ENCODE measurements at regions not wholly inside any gene's neighbourhood (a gene's known extent, or its start where the extent isn't known, plus 50 kb on each side); places are given as distances from the start of the nearest gene placed in this dataset.

DNA sequence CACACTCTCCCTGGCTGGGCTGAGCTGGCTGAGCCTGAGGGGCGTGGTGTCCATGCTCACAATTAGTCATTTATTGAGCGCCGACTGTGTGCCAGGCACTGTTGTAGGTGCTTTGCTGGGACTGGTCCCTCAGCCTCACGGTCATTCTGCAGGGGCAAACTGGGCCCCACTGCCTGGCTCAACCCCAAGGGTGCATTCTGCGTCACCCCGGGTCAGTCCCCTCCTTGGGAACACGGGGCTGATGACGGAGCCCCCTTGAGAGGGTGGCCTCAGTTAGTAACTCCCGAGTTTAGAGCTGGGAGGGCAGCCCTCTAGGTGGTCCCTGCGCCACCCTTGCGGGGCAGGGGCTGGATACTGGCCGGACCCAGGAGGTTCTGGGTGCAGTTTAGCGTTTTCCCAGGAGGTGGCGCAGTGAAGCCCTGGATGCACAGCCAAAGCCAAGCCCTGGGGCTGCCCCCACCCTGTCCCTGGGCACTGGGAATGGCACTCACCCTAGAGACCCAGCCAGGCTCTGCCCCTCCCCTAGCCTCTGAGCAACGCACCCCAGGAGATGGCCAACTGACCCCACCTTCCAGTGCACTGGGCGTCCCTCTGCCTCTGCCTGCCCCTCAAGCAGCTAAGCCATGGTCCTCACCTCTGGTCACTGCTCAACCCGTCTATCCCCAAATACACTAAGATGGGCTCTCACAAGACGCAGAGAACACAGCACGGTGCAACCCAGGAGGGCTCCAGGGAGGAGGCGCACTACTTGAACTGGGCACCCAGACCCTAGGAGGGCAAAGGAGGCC, 243.2 kb upstream of the GSE1 start:
- no peak for DNase-seq

DNA sequence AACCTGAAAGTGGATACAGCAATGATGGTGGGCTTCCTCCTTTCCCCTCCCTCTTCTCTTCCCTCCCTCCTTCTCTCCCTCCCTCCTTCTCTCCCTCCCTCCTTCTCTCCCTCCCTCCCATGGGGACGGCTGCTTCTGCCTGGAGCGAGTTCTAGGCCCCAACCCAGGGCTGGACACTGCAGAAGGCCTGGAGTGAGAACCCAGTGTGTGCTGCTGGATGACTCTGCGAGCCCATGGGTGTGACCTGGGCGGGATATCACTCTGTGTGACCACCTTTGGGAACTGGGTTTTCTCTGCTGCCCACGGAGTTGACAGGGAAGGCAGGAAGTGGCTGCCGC, 242.6 kb upstream of the GSE1 start:
- DNase-seq, result no peak

DNA sequence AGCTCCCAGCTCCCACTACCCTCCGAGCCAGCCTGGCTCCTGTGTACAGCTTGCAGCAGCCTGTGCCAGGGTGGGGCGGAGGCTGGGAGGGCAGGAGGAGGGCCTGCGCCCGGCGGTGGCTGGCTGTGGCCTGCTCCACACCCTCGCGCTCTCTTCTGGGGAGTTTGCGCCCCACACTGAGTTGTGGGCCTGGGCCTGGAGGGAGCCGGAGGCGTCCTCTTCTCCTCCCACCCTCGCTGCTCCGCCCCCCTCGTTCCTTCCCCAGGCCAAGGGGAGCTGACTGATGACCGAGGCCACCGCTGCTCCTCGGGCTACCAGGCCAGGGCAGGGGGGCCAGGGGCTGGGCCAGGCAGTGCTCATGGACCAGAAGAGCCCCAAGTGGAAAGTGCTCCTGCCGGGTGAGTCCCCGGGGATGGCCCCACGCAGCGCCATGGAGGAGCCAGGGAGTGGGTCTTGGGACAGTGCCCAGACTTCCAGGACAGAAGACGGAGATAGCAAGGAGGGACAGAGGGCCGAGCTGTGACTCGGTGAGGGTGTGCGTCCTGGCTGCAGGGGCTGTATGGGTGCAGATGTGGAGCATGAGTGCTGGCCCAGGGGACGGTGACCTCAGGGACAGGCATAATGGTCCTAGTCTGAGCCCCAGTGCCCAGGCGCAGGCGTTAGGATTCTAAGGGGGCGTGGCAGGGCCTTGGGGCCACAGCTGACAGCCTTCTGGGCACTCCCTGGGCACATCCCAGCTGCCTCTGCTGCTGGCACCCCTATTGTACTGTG, 242.1 kb upstream of the GSE1 start:
- no peak for DNase-seq

DNA sequence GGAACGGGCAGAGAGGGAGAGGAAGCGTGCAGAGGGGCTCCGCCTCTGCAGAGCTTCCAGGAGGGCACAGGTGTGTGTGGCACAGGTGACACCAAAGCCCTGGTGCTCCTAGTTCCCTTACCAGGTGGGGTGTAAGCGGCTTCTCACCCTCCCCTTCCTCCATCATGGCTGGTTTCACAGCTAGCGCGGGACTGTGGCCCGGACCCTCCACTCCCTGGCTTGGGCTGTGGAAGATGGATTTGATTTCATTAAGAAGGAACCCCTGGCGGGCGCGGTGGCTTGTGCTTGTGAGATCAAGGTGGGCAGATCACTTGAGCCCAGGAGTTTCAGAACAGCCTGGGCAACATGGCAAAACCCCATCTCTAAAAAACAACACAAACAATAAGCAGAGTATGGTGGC, 241.2 kb upstream of the GSE1 start:
- no peak for DNase-seq

DNA sequence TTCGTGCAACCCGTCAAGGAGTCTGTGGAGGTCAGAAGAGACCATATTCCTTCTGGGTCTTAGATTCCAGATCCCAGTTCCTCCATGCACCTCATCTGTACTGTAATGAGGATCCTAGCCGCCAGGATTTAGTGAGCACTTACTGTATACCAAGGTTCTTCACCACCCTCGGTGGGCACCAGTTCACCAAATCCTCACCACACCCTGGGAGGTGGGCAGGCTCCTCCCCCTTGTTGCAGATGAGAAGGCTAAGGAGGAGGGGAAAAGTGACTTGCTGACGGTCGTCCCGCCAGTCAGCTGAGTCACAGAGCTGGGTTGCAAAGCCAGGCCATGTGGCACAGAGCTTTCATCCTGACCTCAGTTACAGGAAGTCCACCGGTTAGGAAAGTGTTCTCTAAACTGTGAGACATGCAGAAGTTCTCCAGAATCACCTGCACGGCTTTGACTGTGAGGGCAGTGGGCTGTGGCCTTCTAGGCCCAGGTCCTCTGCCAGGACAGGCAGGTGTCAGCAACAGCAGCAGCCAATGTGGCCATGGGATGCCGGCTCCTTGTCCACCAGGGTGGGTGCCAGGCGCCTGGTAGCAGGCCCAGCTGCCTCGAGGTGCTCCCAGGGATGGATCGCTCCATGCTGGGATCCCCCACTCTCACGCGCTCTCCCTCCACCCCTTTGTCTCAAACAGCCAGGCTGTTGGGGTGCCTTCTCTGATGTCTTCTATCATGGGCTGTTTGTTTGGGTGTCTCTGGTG, 240.3 kb upstream of the GSE1 start:
- no peak for DNase-seq

DNA sequence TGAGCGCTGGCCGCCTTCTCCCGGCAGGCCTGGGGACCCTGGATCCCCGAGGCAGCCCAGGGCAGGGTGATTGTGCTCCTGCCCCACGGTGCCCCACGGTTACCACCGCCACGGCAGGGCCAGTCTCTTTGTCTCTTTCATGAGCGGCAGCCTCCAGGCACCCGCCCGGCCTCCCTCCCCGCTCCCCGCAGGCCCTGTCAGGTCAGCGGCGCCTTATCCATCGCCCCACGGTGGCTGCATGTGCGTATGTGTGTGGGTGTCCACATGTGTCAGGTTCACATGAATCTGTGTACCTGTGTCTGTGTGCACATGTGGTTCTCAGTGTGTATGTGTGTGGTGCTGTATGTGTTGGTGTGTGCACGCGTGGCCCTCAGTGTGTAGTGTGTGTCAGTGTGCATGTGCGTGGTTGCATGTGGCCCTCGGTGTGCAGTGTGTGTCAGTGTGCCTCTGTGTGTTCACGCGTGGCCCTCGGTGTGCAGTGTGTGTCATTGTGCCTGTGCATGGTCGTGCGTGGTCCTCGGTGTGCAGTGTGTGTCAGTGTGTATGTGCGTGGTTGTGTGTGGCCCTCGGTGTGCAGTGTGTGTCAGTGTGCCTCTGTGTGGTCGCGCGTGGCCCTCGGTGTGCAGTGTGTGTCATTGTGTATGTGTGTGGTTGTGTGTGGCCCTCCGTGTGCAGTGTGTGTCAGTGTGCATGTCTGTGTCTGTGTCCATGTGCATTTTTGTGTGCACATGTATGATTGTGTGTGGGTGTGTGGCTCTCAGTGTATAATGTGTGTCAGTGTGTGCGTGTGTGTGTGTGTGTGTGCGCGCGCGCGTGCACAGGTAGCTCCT, 239.2 kb upstream of the GSE1 start:
- DNase-seq, result no peak

DNA sequence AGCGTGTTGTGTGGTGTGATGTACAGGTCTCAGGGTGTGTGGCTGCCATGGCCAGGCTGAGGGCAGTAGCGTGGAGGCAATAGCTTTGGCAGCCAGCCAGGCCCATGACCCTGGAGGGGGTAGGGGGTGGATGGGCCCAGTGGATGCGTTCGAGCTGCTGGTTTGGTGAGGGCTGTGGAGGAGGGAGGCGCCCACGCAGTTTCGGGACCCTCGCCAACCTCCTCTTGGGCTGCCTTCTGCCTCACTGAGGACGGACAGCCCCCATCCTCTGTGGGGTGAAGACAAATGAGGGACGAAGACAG, 238.6 kb upstream of the GSE1 start:
- DNase-seq, result no peak

DNA sequence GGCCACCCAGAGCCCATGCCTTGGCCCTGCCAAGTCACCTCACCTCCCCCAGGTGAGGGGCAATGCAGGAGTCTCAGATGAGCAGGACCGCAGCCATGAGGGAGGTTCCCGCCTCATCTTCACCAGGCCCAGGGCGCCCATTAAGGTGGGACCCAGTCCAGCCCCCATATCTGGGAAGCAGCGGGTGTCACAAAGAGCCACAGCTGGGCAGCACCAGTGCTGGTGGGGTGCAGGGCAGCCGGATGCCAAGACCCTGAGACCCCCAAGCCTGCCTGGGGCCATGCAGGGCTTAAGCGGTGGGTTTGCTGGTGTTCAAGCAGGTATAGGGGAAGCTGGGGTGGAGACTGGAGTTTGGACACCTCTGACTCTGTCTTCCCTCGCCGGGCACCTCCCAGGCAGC, 237.8 kb upstream of the GSE1 start:
- no peak for DNase-seq

DNA sequence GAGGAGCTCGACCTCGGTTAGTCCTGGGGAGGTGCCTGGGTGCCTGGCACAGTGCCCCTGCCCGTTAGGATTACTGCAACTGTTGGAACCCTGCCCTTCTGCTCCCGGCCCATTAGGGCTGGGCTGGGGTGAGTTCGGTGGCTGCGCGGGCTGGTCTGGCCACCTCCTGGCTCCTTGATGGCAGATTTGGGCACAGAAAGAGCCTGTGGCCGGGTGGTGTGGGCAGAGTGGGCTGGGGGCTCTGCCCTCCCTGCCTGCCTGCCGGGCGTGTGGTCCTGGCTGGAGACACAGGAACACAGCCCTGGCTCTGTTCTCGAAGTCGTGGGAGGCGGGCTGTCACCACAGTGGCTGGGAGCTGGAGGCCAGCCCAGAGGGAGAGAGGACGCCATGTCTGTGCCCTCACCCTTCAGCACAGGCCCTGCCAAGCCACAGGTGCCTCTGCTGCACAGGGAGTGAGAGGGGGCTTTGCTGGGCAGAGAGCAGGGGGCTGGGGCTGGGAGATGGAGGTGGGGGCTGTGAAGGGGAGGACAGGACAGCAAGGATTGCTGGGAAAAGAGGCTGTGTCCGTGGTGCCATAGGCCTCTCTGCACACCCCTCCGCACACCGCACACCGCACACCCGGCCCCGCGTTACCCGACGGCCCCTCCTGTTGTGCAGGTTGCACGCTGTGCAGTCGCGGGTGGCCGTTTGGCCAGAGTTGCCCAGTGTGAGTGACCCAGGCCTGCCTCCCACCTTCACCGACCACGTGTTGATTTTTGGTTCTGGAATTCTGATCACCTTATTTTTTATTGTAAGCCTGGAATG, 236.6 kb upstream of the GSE1 start:
- DNase-seq, result no peak

DNA sequence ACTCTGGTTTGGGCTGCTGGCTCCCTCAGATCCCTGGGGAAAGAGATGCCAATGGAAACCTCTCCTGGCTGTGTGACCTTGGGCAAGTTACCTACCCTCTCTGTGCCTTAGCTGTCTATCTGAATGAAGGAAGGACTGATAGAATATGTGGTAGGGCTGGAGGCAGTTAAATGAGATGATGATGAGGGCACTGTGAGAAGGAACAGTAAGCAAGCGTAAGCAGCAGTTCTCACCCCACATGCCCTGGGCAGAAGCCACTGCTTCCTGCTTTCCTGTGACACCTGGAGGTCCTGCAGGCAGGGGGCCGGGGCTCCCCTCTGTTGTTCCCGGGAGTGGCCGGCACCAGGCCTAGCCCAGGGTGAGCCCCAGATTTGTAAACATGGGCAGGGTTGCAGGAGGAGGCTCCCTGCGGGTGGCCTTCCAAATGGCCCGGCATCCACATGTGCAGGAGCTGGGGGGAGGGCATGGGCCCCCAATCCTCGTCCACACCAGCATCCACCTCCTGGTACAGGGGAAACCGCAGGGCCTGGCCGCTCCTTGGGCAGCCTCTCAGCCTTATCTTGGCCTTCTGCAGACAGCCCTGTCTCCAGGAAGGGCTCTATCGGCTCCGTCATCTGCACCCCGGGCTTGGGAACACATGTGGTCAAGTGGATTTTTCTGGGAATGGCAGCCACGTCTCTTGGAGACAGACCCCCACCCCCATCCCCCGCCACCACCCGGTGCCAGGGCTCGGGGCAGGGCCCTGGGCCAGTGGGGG, 235.6 kb upstream of the GSE1 start:
- no peak for DNase-seq

DNA sequence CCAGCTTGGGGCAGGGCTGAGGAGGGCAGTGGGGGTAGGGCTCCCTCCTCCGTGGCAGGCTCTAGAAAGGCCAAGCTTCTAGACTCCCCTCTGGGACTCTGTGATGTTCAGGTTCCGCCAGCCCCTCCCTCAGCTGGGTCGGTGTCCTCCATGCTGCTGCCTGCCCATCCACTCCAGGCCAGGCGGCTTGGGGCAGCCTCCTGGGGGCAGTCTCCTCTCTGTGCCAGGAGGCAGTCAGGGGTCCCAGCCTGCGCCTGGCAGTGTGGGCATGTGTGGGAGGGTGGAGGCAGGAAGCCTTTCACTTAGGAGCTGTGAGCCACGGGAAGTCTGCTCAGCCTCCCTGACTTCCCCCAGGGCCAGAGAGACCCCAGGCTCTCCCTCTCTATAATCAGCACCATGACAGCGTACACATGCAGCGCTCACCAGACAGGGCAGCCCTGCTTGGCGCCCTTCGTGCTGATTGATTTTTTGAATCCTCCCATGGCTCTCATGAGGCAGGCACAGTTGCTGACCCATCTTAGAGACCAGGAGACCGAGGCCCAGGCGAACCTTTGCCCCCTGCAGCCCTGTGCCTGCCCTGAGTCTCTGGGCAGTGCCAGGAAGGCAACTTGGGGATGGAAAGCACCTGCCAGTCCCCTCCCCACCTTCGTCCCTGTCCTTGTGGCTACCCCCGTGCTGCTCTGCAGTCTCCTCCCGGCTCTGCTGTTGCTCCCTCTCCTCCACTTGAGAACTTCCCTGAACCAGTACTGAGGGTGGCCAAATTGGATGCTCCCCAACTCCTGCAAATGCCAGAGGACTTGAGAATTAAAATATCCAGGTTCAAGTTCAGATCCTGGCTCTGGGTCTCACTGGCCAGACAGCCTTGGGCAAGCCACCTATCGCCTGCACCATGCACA, 234.7 kb upstream of the GSE1 start:
- no peak for DNase-seq

DNA sequence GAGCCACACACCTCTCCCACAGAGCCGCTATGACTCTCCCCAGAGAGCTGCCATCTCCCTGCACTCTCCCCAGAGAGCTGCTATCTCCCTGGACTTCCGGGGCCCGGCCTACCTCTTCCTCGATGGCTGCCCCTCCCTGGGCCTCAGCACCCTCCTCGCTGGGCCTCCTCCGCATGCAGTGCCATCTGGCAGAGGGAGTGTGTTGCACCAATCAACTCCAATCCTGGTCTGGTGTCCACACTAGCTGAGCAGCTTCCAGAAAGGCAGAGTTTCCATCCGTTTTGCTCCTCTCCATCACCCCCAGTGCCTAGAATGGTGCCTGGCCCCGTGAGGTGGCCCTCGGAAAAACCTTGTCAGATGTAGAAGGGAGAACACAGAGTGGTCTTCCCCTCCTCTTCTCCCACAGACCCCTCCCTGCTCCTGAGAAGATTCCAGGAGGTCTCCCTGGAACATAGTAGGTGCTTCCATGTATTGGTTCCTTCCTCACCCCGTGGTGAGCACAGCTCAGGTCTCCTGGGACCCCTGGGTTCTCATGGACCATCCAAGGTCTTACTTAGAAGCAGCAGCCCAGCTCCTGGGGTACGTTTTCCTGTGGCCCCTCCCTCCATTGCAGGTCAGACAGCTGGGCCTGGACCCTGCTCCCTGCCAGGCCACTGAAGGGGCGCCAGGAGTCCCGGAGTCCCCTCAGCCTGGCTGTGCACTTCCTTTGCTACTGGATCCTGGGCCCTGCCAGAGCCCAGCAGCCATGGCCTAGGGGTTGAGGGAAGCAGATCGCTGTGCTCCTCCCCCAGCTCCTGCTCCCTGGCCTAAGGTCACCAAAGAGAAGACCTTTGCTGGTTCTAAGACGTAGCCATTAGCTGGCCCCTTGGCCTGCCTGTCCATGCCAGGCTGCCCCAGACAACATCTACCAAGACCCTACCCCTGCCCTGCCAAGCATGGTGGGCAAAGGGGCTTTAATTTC, 233.8 kb upstream of the GSE1 start:
- no peak for DNase-seq

DNA sequence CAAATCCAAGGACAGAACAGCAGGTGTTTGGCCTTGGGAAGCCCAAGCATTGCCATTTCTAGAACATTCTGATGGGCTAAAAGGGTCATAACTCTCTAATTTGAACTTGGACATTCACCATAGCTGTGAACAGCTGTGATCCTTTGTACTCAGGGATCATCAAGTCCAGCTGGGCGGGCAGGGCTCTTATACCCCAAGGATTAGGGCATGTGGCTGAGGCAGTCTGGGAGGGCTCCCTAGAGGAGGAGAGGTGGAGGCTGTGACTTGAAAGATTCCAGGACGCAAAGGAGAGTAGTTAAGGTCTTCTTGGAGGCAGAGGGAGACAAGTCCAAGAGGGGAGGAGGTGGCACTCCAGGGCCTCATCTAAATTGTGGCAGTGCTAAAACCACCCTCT, 233.1 kb upstream of the GSE1 start:
- no peak for DNase-seq

DNA sequence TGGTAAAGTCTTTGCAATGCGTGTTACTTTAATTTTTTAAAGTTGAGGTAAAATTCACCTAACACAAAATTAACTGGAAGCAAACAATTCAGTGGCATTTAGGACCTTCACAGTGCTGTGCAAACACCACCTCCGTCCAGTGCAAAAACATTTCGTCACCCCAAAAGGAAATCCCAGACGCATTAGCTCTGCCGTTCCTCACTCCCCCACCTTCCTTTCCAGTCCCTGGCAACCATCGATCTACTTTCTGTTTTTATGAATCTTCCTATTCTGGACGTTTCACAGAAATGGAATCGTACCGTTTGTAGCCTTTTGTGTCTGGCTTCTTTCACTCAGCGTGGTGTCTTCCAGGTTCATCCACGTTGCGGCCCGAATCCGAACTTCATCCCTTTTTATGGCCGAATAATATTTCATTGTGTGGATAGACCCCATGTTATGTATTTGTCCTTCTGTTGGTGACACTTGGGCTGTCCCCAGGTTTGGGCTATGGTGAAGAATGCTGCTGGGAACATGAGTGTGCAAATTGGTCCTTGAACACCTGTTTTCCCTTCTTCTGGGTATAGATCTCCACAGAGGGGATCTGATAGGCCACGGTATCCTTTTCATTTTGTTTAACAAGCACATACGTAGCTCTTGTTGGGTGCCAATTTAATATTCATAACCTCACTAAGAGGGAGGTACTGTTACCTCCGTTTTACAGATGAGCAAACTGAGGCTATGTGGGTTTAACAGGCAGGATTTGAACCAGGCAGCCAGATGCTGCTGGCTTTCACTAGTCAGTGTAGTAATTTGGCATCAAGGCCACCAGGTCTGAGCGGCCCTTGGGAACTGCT, 232.0 kb upstream of the GSE1 start:
- DNase-seq, result no peak

DNA sequence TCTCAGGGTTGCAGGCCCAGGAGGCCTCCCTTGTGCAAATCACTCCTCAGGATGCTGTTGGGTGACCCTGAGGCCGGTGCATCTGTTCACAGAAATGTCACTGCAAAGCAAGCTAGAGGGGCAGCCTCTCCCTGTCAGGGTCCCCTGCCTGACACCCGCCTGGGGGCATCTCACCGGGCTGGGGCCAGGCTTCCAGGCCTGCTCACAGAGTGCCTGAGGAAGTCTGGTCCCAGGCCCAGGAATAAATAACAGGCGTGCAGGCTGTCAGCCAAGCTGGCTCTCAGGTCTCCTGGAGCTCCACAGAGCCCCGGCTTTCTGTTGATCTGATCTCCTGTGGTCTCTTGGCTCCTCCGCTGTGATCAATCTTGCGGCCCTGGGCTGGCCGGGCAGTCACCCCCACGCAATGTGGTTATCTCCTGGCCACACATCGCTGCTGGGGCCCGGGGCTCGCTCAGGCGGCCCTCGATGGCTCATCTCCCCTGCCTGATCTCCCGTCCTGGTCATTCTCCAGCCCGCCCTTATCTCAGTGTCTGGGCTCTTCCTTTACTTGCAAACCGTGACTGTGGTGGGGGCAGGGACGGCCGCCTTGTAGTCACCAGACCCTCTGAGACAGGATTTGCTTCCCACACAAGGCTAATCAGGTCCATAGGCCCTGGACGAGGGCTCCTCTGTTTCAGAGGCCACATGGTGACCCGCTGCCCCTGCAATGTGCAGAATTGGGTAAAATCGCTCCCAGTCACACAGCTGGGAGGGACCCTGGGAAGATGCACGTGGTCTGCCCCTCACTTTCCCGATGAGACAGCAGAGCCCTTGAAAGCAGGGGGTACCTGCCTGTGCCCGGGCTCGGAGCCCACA, 231.2 kb upstream of the GSE1 start:
- no peak for DNase-seq

DNA sequence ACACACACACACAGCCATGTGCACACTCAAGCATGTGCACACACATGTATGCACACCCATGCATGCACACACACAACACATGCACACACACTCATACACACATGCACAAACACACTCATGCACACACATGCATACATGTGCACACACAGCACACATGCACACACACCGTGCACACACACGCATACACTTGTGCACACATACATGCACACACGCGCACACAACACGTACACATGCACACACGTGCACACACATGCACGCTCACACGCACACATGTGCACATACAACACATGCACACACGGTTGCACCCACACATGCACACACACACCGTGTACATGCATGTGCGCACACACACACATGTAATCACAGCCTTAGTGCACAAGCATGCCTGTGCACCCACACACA, 230.4 kb upstream of the GSE1 start:
- no peak for DNase-seq
